Ovary (tissue), 3 donors: ENCODE measurements at regions not wholly inside any gene's neighbourhood (a gene's known extent, or its start where the extent isn't known, plus 50 kb on each side); places are given as distances from the start of the nearest gene placed in this dataset.

Experiments
- CTCF ChIP-seq, 3 donors: fragments of 450-650 bp in 2 of 3; fragments of 200-600 bp in 1 of 3; IDR thresholded peaks; one replicate each; pipeline versions ENCODE4 v1.5.1 to v1.8.0; 2016 to 2022; ENCODE audit warnings: antibody characterized with exemption in 3 of 3, mild to moderate bottlenecking in 1 of 3
- EP300 ChIP-seq: sonication (generic); formaldehyde crosslinking; IDR thresholded peaks from one replicate; pipeline ENCODE4 v1.6.1; 2017; ENCODE audit warnings: antibody characterized with exemption
- POLR2A ChIP-seq: fragments of 450-650 bp; IDR thresholded peaks from one replicate; pipeline ENCODE4 v1.6.1; 2017; ENCODE audit warnings: antibody characterized with exemption, mild to moderate bottlenecking, moderate library complexity
- donor health status: DM: no; HTN: no; CAD: no.

GRCh38 chr4:41369680-41370079 is 113.0 kb downstream of the UCHL1 start:
- TF ChIP-seq CTCF (IDR thresholded peaks at IDR 0.05) (no peak), POLR2A (no peak), EP300 (no peak)
